ENCODE measurements at regions not wholly inside any gene's neighbourhood (a gene's known extent, or its start where the extent isn't known, plus 50 kb on each side); places are given as distances from the start of the nearest gene placed in this dataset.
"Not testable (repeated sequence)": the region's sequence is repeated elsewhere in the genome, so short reads cannot be mapped to it uniquely, and the experiment has no call there.

- not testable (repeated sequence) for TF ChIP-seq POLR2A, CTCF (IDR thresholded peaks at IDR 0.05)
Observed at GRCh38 chr3:16077681-16078080, 96.8 kb upstream of the GALNT15 start.

All from uterus (tissue), 2 donors.